Heart right ventricle (tissue), 16 donors: ENCODE measurements at regions not wholly inside any gene's neighbourhood (a gene's known extent, or its start where the extent isn't known, plus 50 kb on each side); places are given as distances from the start of the nearest gene placed in this dataset.

Experiments used
- ATAC-seq, 8 donors: fragments of 200-7000 bp; cut with Tn5 transposase; one replicate each; pipeline ENCODE4 v1.9.1; 2020; ENCODE audit warnings: mild to moderate bottlenecking in 8 of 8, moderate library complexity in 8 of 8, moderate number of reproducible peaks in 1 of 8
- DNase-seq, 2 donors: peaks; one replicate each; pipeline ENCODE4 v3.0.0-alpha.2; 2020
- H3K27ac ChIP-seq, 10 donors: fragments of 200-600 bp; sonication (generic) in 2 of 10; one replicate each; pipeline versions ENCODE4 v1.5.0 to v1.8.0; 2020 to 2022; ENCODE audit warnings: mild to moderate bottlenecking in 3 of 10
- H3K27me3 ChIP-seq, 7 donors: fragments of 200-600 bp; one replicate each; pipeline ENCODE4 v1.8.0; 2021 to 2022; ENCODE audit warnings: mild to moderate bottlenecking in 2 of 7
- H3K36me3 ChIP-seq, 9 donors: fragments of 200-600 bp; sonication (generic) in 1 of 9; one replicate each; pipeline versions ENCODE4 v1.5.0 to v1.8.0; 2020 to 2022; ENCODE audit warnings: mild to moderate bottlenecking in 2 of 9
- H3K4me1 ChIP-seq, 9 donors: fragments of 200-600 bp; sonication (generic) in 1 of 9; one replicate each; pipeline versions ENCODE4 v1.5.0 to v1.8.0; 2020 to 2022; ENCODE audit warnings: mild to moderate bottlenecking in 4 of 9
- H3K4me3 ChIP-seq, 10 donors: fragments of 200-600 bp; sonication (generic) in 2 of 10; one replicate each; pipeline versions ENCODE4 v1.5.0 to v1.8.0; 2020 to 2022; ENCODE audit warnings: mild to moderate bottlenecking in 7 of 10, moderate library complexity in 2 of 10
- H3K9me3 ChIP-seq, 11 donors: fragments of 200-600 bp in 10 of 11; sonication (generic) in 2 of 11; one replicate each; pipeline versions ENCODE4 v1.5.0 to v1.8.0; 2013 to 2022; ENCODE audit warnings: mild to moderate bottlenecking in 2 of 11, control low read depth in 1 of 11, moderate library complexity in 1 of 11
- CTCF ChIP-seq, 9 donors: fragments of 200-600 bp; sonication (generic) in 2 of 9; IDR thresholded peaks; one replicate each; pipeline versions ENCODE4 v1.5.0 to v1.8.0; 2021 to 2022; ENCODE audit warnings: antibody characterized with exemption in 9 of 9, mild to moderate bottlenecking in 5 of 9, moderate library complexity in 1 of 9
- WGBS, 2 donors: extraction: QIAGEN DNeasy Blood & Tissue Kit; methylation state at CpG; one replicate each; pipeline ENCODE4 v1.1.7; 2013; ENCODE audit warnings: inconsistent platforms in 1 of 2; 5-methylcytosine and 5-hydroxymethylcytosine counted together
- intact Hi-C, 10 donors: fragments of 100-400 bp; cut with DNase I; formaldehyde crosslinking; loops; one replicate each; pipeline versions ENCODE4 v1.11.1 to v1.14.2; 2022
- donor health status: Arrhythmogenic right ventricular cardiomyopathy.
- donor health status: ischemic (EF 13 %, LVEDD 7.1; RV severe dilation, severe dysfunction).
- donor health status: healthy with polysubstance abuse.
- donor health status: DM: no; HTN: yes; CAD: no.
- donor health status: DM: no; HTN: no; CAD: no.
- donor health status: ischemic (EF 25% LVEDD 6.9; RV normal size, moderate dysfunction).
- donor health status: ischemic (EF 25% LVEDD 5.7; RV mildly dilated, moderate dysfunction).
- donor health status: healthy.
- donor health status: DM: yes; HTN: yes; CAD: no.
- donor health status: Ischemic cardiomyopathy.
- donor health status: ischemic (EF 35%, LVEDD 5.7; RV mildly dilated, moderate dysfunction).
- donor health status: nonischemic (EF 11% LVEDD 7.7; RV severe dilation, severe dysfunction).
- donor health status: DM: yes; HTN: yes; CAD: no.
- donor health status: PGD.
- donor health status: ischemic (EF 29% LVEDD 5.4; RV normal size, mild dysfunction).
- donor health status: nonischemic (EF 23%, LVEDD 6.1; RV moderate dilation, normal function).

GRCh38 chr2:2639251-2640139, 308.4 kb upstream of the MYT1L start:
- intact Hi-C loops = no loop called here
- Histone ChIP-seq H3K36me3 (no peaks in the 10 kb centered on the region), H3K27me3 (peaks cover 0 to 48% (median 13%) of the 10 kb centered on the region in 7 donors), H3K4me1 (no peaks in the 10 kb centered on the region), H3K9me3 (no peaks in the 10 kb centered on the region), H3K4me3 (no peak overlapping the region), H3K27ac (no peak overlapping the region)
- no peak for ATAC-seq
- WGBS, 2 donors = 69 to 75% methylated on average over 31 of the region's 31 CpGs
- DNase-seq = no peak
- no peak for TF ChIP-seq CTCF (IDR thresholded peaks at IDR 0.05)

GRCh38 chr2:2638547-2639220, 307.6 kb upstream of the MYT1L start:
- no peak for TF ChIP-seq CTCF (IDR thresholded peaks at IDR 0.05)
- Histone ChIP-seq H3K4me1 (no peaks in the 10 kb centered on the region), H3K27me3 (peaks cover 0 to 47% (median 13%) of the 10 kb centered on the region in 7 donors), H3K9me3 (no peaks in the 10 kb centered on the region), H3K4me3 (no peak overlapping the region), H3K27ac (no peak overlapping the region), H3K36me3 (no peaks in the 10 kb centered on the region)
- ATAC-seq (peak in 1 of 8 donors; percentile 19), DNase-seq (no peak)
- WGBS, 2 donors = 65 to 69% methylated on average over 11 of the region's 11 CpGs
- intact Hi-C loops = no loop called here

GRCh38 chr2:2636813-2637212, 305.7 kb upstream of the MYT1L start:
- Histone ChIP-seq H3K4me1 (no peaks in the 10 kb centered on the region), H3K27me3 (peaks cover 0 to 39% (median 13%) of the 10 kb centered on the region in 7 donors), H3K4me3 (no peak overlapping the region), H3K9me3 (no peaks in the 10 kb centered on the region), H3K36me3 (no peaks in the 10 kb centered on the region), H3K27ac (no peak overlapping the region)
- DNase-seq (no peak), ATAC-seq (no peak)
- 87 to 94% methylated on average over 5 of the region's 5 CpGs for WGBS, 2 donors
- intact Hi-C loops = no loop called here
- TF ChIP-seq CTCF (IDR thresholded peaks at IDR 0.05) = no peak

- Histone ChIP-seq H3K4me1 (no peaks in the 10 kb centered on the region), H3K27ac (no peak overlapping the region), H3K27me3 (peaks cover 0 to 25% (median 13%) of the 10 kb centered on the region in 7 donors), H3K9me3 (no peaks in the 10 kb centered on the region), H3K36me3 (no peaks in the 10 kb centered on the region), H3K4me3 (no peak overlapping the region)
- intact Hi-C loops = no loop called here
- no peak for TF ChIP-seq CTCF (IDR thresholded peaks at IDR 0.05)
- 81 to 83% methylated on average over 6 of the region's 6 CpGs for WGBS, 2 donors
- ATAC-seq = no peak
- no peak for DNase-seq
Observed at GRCh38 chr2:2635025-2635528, 304.0 kb upstream of the MYT1L start.
